Calu3 (cell line): ENCODE measurements at regions not wholly inside any gene's neighbourhood (a gene's known extent, or its start where the extent isn't known, plus 50 kb on each side); places are given as distances from the start of the nearest gene placed in this dataset.
"Not testable (repeated sequence)": the region's sequence is repeated elsewhere in the genome, so short reads cannot be mapped to it uniquely, and the experiment has no call there.

Experiments
- BruUV-seq: library from RNA; stranded (reverse); fragments of 400-500 nt; replicated peaks from 2 replicates; lab custom pipeline; 2021; lab: Mats Ljungman, UMichigan
- CTCF ChIA-PET: fragments of 300-600 bp; sonication (Branson Sonifier 250); formaldehyde crosslinking; loops from one replicate; lab custom pipeline; 2022; ENCODE audit warnings: antibody characterized with exemption; lab: Charles Lee
- DNase-seq: peaks from one replicate; pipeline ENCODE4 v3.0.0; 2022
- H3K27ac Mint-ChIP-seq: one replicate; pipeline ENCODE4 v1.8.0; 2022; ENCODE audit warnings: mixed read lengths; ENCODE audit not compliant: unreplicated experiment
- H3K27me3 Mint-ChIP-seq: one replicate; pipeline ENCODE4 v1.8.0; 2022; ENCODE audit warnings: mixed read lengths; ENCODE audit not compliant: unreplicated experiment
- H3K36me3 Mint-ChIP-seq: one replicate; pipeline ENCODE4 v1.8.0; 2022; ENCODE audit warnings: mild to moderate bottlenecking, moderate library complexity, mixed read lengths; ENCODE audit not compliant: insufficient read depth, unreplicated experiment
- H3K4me1 Mint-ChIP-seq: one replicate; pipeline ENCODE4 v1.8.0; 2022; ENCODE audit warnings: mild to moderate bottlenecking, low read depth, mixed read lengths; ENCODE audit not compliant: unreplicated experiment
- H3K4me3 Mint-ChIP-seq: one replicate; pipeline ENCODE4 v1.8.0; 2022; ENCODE audit warnings: mild to moderate bottlenecking, low read depth, moderate library complexity, mixed read lengths; ENCODE audit not compliant: unreplicated experiment
- H3K9me3 Mint-ChIP-seq: one replicate; pipeline ENCODE4 v1.8.0; 2022; ENCODE audit warnings: low read depth, mixed read lengths; ENCODE audit not compliant: unreplicated experiment
- CTCF ChIP-seq: fragments of 200-600 bp; IDR thresholded peaks from one replicate; pipeline ENCODE4 v1.8.0; 2022; ENCODE audit warnings: antibody characterized with exemption; ENCODE audit not compliant: unreplicated experiment
- intact Hi-C: fragments of 100-400 bp; cut with micrococcal nuclease; formaldehyde crosslinking; loops from one replicate; pipeline ENCODE4 v1.10.0; 2022; ENCODE audit not compliant: unreplicated experiment

DNA sequence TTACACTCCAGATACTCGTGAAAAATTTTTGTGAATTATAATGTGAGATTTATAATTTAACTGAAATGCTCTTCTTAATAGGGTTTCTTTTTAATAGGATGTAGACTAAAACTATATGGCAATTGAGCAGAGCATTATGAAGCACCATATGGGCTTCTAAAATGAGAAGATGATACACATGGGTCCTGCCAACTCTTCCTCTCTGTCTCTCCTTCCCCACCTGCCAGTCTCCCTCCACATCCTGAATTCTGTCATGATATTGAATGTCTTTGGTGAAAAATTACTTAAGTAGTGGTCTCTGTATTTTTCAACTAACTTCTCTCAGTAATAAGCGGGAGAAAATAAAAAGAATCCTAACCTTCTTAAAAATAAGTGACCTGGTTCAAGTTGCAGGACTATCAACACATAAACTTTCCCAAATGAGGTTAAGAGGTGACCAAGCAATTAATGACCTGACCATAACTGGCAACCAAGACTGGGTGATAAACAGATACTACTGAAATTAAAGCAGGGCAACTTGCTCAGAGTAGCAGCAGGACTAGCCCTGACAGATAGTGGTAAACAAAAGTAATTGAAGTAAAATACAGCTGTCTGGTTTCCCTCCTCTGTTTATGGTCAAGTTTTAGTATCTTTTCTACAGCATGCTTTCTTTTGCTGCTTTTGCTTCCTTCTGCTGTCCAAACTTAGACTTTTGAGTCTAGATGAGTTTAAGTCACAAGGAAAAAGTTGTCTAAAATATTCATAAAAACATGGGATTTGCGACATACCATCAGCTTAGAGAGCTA is 117.1 kb upstream of the PDE1A start:
- H3K4me3 Mint-ChIP-seq: no peak overlapping the region
- CTCF ChIA-PET: no interaction called here
- H3K27me3 Mint-ChIP-seq: no peaks in the 10 kb centered on the region
- TF ChIP-seq CTCF: no peak
- H3K27ac Mint-ChIP-seq: no peak overlapping the region
- no peaks in the 10 kb centered on the region for H3K4me1 Mint-ChIP-seq
- no peak for DNase-seq
- H3K9me3 Mint-ChIP-seq: no peaks in the 10 kb centered on the region
- intact Hi-C loops: no loop called here
- no peaks in the 10 kb centered on the region for H3K36me3 Mint-ChIP-seq
- no TSS peak for BruUV-seq

- H3K27me3 Mint-ChIP-seq: no peaks in the 10 kb centered on the region
- intact Hi-C loops: no loop called here
- no peak overlapping the region for H3K27ac Mint-ChIP-seq
- DNase-seq: no peak
- H3K9me3 Mint-ChIP-seq: no peaks in the 10 kb centered on the region
- H3K4me3 Mint-ChIP-seq: no peak overlapping the region
- no TSS peak for BruUV-seq
- H3K4me1 Mint-ChIP-seq: no peaks in the 10 kb centered on the region
- CTCF ChIA-PET: no interaction called here
- H3K36me3 Mint-ChIP-seq: no peaks in the 10 kb centered on the region
- no peak for TF ChIP-seq CTCF
Observed at GRCh38 chr2:182545420-182546167, 118.8 kb upstream of the PDE1A start.

DNA sequence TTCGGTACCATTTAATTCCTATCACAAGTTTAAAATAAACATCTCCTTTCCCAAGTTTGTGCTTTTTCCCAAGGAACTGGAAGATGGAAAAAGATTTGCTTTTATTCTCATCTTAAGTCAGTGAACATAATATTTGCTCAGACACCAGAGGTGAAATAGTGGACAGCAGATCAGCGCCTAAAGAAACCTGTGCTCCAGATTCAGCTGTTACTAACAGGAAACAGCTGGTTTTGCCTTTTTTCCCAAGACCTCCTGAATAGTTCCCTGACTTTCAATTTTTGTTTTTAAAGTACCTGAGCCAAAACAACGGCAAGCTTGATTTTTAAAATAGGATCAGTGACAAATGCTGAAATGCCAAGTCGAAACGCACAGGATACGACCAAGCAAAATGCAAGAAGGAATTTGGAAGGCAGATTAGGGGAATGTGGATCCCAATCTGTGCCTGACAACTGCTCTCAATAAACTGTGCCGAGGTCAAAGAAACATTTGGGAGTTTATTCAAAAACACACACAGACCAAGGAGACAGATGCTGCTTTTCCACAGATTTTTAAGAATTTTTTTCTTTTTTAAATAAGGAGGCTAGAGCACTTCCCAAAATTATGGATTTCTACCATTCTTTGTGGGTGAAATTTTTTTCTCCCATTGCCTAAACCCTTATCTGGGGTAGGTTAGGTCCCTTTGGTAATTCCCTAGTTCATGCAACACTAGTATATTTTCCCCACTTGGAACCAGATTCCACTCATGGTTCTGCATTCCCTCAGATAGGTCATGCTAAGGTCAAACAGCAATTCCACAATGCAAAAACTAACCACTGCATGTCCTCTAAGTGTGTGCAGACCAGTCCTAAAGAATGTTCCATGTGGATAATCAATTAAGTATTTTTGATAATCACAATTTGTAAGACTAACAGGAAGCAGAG is 121.5 kb upstream of the PDE1A start:
- no peaks in the 10 kb centered on the region for H3K9me3 Mint-ChIP-seq
- no peak overlapping the region for H3K27ac Mint-ChIP-seq
- peaks cover 4% of the 10 kb centered on the region for H3K36me3 Mint-ChIP-seq
- no peak for TF ChIP-seq CTCF
- no peak for DNase-seq
- no peak overlapping the region for H3K4me3 Mint-ChIP-seq
- H3K4me1 Mint-ChIP-seq: no peaks in the 10 kb centered on the region
- intact Hi-C loops: no loop called here
- BruUV-seq: no TSS peak
- no peaks in the 10 kb centered on the region for H3K27me3 Mint-ChIP-seq
- CTCF ChIA-PET: no interaction called here

DNA sequence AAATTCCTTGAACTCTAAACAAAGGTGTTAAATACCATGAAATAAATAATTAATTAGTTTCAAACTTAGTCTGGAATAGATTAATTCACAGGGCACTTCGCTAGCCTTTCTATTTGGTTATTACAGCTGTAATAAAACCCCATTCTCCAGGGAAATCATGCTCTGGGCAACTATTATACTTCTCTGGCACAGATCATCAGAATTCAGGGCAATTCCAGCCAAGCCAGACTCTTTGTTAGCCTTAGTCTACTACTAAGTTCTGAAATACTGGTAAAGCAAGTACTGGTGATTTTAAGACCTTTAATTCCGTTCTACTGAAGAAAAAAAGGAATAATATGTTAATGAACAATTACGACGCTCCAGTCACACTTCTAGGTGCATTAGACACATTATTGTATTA is 123.4 kb upstream of the PDE1A start:
- no peak for DNase-seq
- no peak overlapping the region for H3K4me3 Mint-ChIP-seq
- TF ChIP-seq CTCF: no peak
- no peaks in the 10 kb centered on the region for H3K27me3 Mint-ChIP-seq
- intact Hi-C loops: no loop called here
- no peak overlapping the region for H3K27ac Mint-ChIP-seq
- H3K9me3 Mint-ChIP-seq: no peaks in the 10 kb centered on the region
- peaks cover 4% of the 10 kb centered on the region for H3K36me3 Mint-ChIP-seq
- CTCF ChIA-PET: no interaction called here
- H3K4me1 Mint-ChIP-seq: no peaks in the 10 kb centered on the region
- BruUV-seq: no TSS peak

GRCh38 chr2:182552232-182552631 is 125.4 kb upstream of the PDE1A start:
- H3K36me3 Mint-ChIP-seq, H3K27me3 Mint-ChIP-seq, H3K4me3 Mint-ChIP-seq, DNase-seq, H3K4me1 Mint-ChIP-seq, H3K9me3 Mint-ChIP-seq, H3K27ac Mint-ChIP-seq, BruUV-seq, intact Hi-C loops: not testable (repeated sequence)
- CTCF ChIA-PET: interaction anchor here (0.6 kb wide), 2 partner anchors 40 to 100 kb away, joined by 3 to 4 read pairs; no protein-coding TSS in a partner anchor

GRCh38 chr2:182552785-182553184 is 125.9 kb upstream of the PDE1A start:
- DNase-seq, H3K27ac Mint-ChIP-seq, H3K36me3 Mint-ChIP-seq, BruUV-seq, H3K9me3 Mint-ChIP-seq, H3K4me3 Mint-ChIP-seq, H3K4me1 Mint-ChIP-seq, H3K27me3 Mint-ChIP-seq, intact Hi-C loops: not testable (repeated sequence)
- CTCF ChIA-PET: interaction anchor here (0.6 kb wide), 1 partner anchor 101 kb away, joined by 3 read pairs; no protein-coding TSS in a partner anchor
